ENCODE measurements at regions not wholly inside any gene's neighbourhood (a gene's known extent, or its start where the extent isn't known, plus 50 kb on each side); places are given as distances from the start of the nearest gene placed in this dataset.

DNA sequence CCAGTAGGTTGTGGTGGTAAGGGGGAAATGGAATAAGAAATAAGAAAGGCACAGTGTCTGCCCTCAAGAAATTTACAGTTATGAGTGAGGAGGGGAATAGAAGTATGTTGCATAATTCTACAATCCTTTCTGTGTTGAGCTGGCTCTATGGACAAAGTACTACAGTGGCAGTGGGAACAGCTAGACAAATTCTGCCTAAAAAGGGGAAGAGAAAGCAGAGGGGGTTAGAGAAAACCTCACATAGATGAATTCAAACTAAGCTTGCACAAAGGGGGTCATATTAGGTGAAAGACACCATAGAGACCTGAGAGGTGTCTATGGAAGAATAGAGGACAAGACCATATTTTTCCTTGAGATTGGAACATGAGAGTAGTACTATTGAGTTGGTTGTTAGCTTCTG lies 146.9 kb upstream of the VGLL2 start:
- POLR2A ChIA-PET, result no interaction called here
- no peaks in the 10 kb centered on the region for H3K36me3 ChIP-seq (ENCODE audit: control insufficient read depth in 2 of 2, insufficient read depth in 1 of 2, low read length in 2 of 2)
- no peaks in the 10 kb centered on the region for H3K9me3 ChIP-seq (ENCODE audit: control insufficient read depth, insufficient read depth, low read depth, low read length)
- no peak overlapping the region for H3K27ac ChIP-seq (ENCODE audit: extremely low read depth, low read depth, low read length)
- TF ChIP-seq ZNF223 (tag by site-specific recombination; IDR thresholded peaks at IDR 0.05), result no peak
- H3K4me3 ChIP-seq (ENCODE audit: low read depth, low read length), result no peak overlapping the region
- CTCF ChIA-PET, result interaction anchor here (0.6 kb wide), 1 partner anchor 294 kb away, joined by 3 read pairs; no protein-coding TSS in a partner anchor
- no peaks in the 10 kb centered on the region for H3K4me1 ChIP-seq (ENCODE audit: control insufficient read depth, insufficient read depth, low read length)

DNA sequence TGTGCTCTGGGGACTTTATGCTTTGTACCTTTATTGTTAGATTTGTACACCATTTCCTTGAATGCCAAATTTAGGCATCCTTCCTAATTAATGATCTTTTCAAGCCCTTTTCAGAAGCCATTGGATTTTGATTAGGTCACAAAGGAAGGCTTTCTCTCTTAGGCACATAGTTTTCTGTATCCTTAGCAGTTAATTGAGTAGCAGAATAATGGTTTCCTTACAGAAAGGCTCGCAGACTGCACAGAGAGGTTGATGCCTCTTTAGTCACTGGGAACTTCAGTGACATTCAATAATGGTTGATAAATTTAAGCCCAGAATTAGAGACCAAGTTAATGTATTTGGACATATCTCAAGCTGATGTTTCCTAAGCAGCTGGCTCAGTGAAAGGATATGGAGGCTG lies 139.1 kb upstream of the VGLL2 start:
- no peaks in the 10 kb centered on the region for H3K9me3 ChIP-seq (ENCODE audit: control insufficient read depth, insufficient read depth, low read depth, low read length)
- CTCF ChIA-PET, result interaction anchor here (0.6 kb wide), 1 partner anchor 179 kb away, joined by 3 read pairs; no protein-coding TSS in a partner anchor
- H3K36me3 ChIP-seq (ENCODE audit: control insufficient read depth in 2 of 2, insufficient read depth in 1 of 2, low read length in 2 of 2), result no peaks in the 10 kb centered on the region
- no peak overlapping the region for H3K4me3 ChIP-seq (ENCODE audit: low read depth, low read length)
- no peaks in the 10 kb centered on the region for H3K4me1 ChIP-seq (ENCODE audit: control insufficient read depth, insufficient read depth, low read length)
- POLR2A ChIA-PET, result no interaction called here
- TF ChIP-seq ZXDB (tag by site-specific recombination; IDR thresholded peaks at IDR 0.05) (no peak), ZNF174 (tag by site-specific recombination; IDR thresholded peaks at IDR 0.05) (no peak), GLI4 (tag by site-specific recombination; IDR thresholded peaks at IDR 0.05) (no peak), GLI2 (tag by site-specific recombination; IDR thresholded peaks at IDR 0.05; ENCODE audit: borderline replicate concordance, low read depth) (no peak), KLF8 (tag by site-specific recombination; IDR thresholded peaks at IDR 0.05) (no peak), MYNN (tag by site-specific recombination; IDR thresholded peaks at IDR 0.05; ENCODE audit: borderline replicate concordance) (no peak), ZNF596 (tag by site-specific recombination; IDR thresholded peaks at IDR 0.05) (no peak), ZNF521 (tag by site-specific recombination; IDR thresholded peaks at IDR 0.05) (no peak), ZNF548 (tag by site-specific recombination; IDR thresholded peaks at IDR 0.05) (no peak), GLIS1 (tag by site-specific recombination; IDR thresholded peaks at IDR 0.05) (no peak), ZNF394 (tag by site-specific recombination; IDR thresholded peaks at IDR 0.05; ENCODE audit: borderline replicate concordance) (no peak), ZNF19 (tag by site-specific recombination; IDR thresholded peaks at IDR 0.05; ENCODE audit: low read depth) (no peak), YY1 (tag by site-specific recombination; IDR thresholded peaks at IDR 0.05) (no peak)
- TF ChIP-seq, protein P1, sequence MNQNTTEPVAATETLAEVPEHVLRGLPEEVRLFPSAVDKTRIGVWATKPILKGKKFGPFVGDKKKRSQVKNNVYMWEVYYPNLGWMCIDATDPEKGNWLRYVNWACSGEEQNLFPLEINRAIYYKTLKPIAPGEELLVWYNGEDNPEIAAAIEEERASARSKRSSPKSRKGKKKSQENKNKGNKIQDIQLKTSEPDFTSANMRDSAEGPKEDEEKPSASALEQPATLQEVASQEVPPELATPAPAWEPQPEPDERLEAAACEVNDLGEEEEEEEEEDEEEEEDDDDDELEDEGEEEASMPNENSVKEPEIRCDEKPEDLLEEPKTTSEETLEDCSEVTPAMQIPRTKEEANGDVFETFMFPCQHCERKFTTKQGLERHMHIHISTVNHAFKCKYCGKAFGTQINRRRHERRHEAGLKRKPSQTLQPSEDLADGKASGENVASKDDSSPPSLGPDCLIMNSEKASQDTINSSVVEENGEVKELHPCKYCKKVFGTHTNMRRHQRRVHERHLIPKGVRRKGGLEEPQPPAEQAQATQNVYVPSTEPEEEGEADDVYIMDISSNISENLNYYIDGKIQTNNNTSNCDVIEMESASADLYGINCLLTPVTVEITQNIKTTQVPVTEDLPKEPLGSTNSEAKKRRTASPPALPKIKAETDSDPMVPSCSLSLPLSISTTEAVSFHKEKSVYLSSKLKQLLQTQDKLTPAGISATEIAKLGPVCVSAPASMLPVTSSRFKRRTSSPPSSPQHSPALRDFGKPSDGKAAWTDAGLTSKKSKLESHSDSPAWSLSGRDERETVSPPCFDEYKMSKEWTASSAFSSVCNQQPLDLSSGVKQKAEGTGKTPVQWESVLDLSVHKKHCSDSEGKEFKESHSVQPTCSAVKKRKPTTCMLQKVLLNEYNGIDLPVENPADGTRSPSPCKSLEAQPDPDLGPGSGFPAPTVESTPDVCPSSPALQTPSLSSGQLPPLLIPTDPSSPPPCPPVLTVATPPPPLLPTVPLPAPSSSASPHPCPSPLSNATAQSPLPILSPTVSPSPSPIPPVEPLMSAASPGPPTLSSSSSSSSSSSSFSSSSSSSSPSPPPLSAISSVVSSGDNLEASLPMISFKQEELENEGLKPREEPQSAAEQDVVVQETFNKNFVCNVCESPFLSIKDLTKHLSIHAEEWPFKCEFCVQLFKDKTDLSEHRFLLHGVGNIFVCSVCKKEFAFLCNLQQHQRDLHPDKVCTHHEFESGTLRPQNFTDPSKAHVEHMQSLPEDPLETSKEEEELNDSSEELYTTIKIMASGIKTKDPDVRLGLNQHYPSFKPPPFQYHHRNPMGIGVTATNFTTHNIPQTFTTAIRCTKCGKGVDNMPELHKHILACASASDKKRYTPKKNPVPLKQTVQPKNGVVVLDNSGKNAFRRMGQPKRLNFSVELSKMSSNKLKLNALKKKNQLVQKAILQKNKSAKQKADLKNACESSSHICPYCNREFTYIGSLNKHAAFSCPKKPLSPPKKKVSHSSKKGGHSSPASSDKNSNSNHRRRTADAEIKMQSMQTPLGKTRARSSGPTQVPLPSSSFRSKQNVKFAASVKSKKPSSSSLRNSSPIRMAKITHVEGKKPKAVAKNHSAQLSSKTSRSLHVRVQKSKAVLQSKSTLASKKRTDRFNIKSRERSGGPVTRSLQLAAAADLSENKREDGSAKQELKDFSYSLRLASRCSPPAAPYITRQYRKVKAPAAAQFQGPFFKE (tag by site-specific recombination; IDR thresholded peaks at IDR 0.05; ENCODE audit: borderline replicate concordance), result no peak
- TF ChIP-seq, protein P2, sequence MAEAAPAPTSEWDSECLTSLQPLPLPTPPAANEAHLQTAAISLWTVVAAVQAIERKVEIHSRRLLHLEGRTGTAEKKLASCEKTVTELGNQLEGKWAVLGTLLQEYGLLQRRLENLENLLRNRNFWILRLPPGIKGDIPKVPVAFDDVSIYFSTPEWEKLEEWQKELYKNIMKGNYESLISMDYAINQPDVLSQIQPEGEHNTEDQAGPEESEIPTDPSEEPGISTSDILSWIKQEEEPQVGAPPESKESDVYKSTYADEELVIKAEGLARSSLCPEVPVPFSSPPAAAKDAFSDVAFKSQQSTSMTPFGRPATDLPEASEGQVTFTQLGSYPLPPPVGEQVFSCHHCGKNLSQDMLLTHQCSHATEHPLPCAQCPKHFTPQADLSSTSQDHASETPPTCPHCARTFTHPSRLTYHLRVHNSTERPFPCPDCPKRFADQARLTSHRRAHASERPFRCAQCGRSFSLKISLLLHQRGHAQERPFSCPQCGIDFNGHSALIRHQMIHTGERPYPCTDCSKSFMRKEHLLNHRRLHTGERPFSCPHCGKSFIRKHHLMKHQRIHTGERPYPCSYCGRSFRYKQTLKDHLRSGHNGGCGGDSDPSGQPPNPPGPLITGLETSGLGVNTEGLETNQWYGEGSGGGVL (tag by site-specific recombination; IDR thresholded peaks at IDR 0.05), result no peak
- TF ChIP-seq, protein P3, sequence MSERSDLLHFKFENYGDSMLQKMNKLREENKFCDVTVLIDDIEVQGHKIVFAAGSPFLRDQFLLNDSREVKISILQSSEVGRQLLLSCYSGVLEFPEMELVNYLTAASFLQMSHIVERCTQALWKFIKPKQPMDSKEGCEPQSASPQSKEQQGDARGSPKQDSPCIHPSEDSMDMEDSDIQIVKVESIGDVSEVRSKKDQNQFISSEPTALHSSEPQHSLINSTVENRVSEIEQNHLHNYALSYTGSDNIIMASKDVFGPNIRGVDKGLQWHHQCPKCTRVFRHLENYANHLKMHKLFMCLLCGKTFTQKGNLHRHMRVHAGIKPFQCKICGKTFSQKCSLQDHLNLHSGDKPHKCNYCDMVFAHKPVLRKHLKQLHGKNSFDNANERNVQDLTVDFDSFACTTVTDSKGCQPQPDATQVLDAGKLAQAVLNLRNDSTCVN (tag by site-specific recombination; optimal IDR thresholded peaks at IDR 0.05), result no peak
- no peak overlapping the region for H3K27ac ChIP-seq (ENCODE audit: extremely low read depth, low read depth, low read length)
